IPS-20b (cell line): ENCODE measurements at regions not wholly inside any gene's neighbourhood (a gene's known extent, or its start where the extent isn't known, plus 50 kb on each side); places are given as distances from the start of the nearest gene placed in this dataset.
"Not testable (repeated sequence)": the region's sequence is repeated elsewhere in the genome, so short reads cannot be mapped to it uniquely, and the experiment has no call there.

ENCODE experiments used
- H3K27ac ChIP-seq: one replicate; pipeline ENCODE4 v1.5.1; 2013; ENCODE audit warnings: low read length
- H3K27me3 ChIP-seq: 2 replicates; pipeline ENCODE4 v1.6.1; 2013; ENCODE audit warnings: mild to moderate bottlenecking, low read length, inconsistent platforms; ENCODE audit not compliant: insufficient read depth
- H3K36me3 ChIP-seq: 2 replicates; pipeline ENCODE4 v1.6.1; 2013; ENCODE audit warnings: low read depth, mild to moderate bottlenecking, inconsistent platforms, low read length, moderate library complexity; ENCODE audit not compliant: insufficient read depth
- H3K4me1 ChIP-seq: 2 replicates; pipeline ENCODE4 v1.6.1; 2013; ENCODE audit warnings: mild to moderate bottlenecking, control low read depth, inconsistent platforms, low read length, moderate library complexity; ENCODE audit not compliant: insufficient read depth
- H3K4me3 ChIP-seq: 2 replicates; pipeline ENCODE4 v1.5.1; 2013; ENCODE audit warnings: mild to moderate bottlenecking, low read length, inconsistent platforms
- H3K9ac ChIP-seq: 2 replicates; pipeline ENCODE4 v1.6.1; 2013; ENCODE audit warnings: low read depth, mild to moderate bottlenecking, inconsistent platforms, low read length, moderate library complexity
- H3K9me3 ChIP-seq: 2 replicates; pipeline ENCODE4 v1.6.1; 2013; ENCODE audit warnings: mild to moderate bottlenecking, low read depth, low read length, inconsistent platforms; ENCODE audit not compliant: insufficient read depth

- H3K27ac ChIP-seq = no peak overlapping the region
- H3K9me3 ChIP-seq = peaks cover 4% of the 10 kb centered on the region; the same call in 1 of the 2 replicates
- H3K4me3 ChIP-seq = no peak overlapping the region
- no peaks in the 10 kb centered on the region for H3K36me3 ChIP-seq
- H3K27me3 ChIP-seq = no peaks in the 10 kb centered on the region
- no peaks in the 10 kb centered on the region for H3K4me1 ChIP-seq
- no peak overlapping the region for H3K9ac ChIP-seq
Measured at GRCh38 chr2:156947261-156947660, 310.2 kb upstream of the GALNT5 start.

GRCh38 chr2:156955701-156956100 lies 301.8 kb upstream of the GALNT5 start:
- Histone ChIP-seq H3K4me3 (no peak overlapping the region), H3K9me3 (peaks cover 26% of the 10 kb centered on the region; the same call in 1 of the 2 replicates), H3K27ac (no peak overlapping the region), H3K9ac (no peak overlapping the region), H3K4me1 (no peaks in the 10 kb centered on the region), H3K36me3 (no peaks in the 10 kb centered on the region), H3K27me3 (no peaks in the 10 kb centered on the region)

- H3K9ac ChIP-seq = no peak overlapping the region
- no peaks in the 10 kb centered on the region for H3K36me3 ChIP-seq
- H3K27ac ChIP-seq = no peak overlapping the region
- H3K4me1 ChIP-seq = no peaks in the 10 kb centered on the region
- H3K4me3 ChIP-seq = no peak overlapping the region
- H3K27me3 ChIP-seq = no peaks in the 10 kb centered on the region
- peaks cover 26% of the 10 kb centered on the region; the same call in 1 of the 2 replicates for H3K9me3 ChIP-seq
Measured at GRCh38 chr2:156956161-156956560, 301.3 kb upstream of the GALNT5 start.

- H3K27ac ChIP-seq = no peak overlapping the region
- no peak overlapping the region for H3K9ac ChIP-seq
- no peaks in the 10 kb centered on the region for H3K27me3 ChIP-seq
- peaks cover 22% of the 10 kb centered on the region; the same call in 1 of the 2 replicates for H3K9me3 ChIP-seq
- no peak overlapping the region for H3K4me3 ChIP-seq
- H3K4me1 ChIP-seq = no peaks in the 10 kb centered on the region
- H3K36me3 ChIP-seq = no peaks in the 10 kb centered on the region
Measured at GRCh38 chr2:156958374-156958773, 299.1 kb upstream of the GALNT5 start.

- no peaks in the 10 kb centered on the region for H3K4me1 ChIP-seq
- no peaks in the 10 kb centered on the region for H3K27me3 ChIP-seq
- no peak overlapping the region for H3K27ac ChIP-seq
- H3K36me3 ChIP-seq = no peaks in the 10 kb centered on the region
- no peak overlapping the region for H3K4me3 ChIP-seq
- peaks cover 22% of the 10 kb centered on the region; the same call in 1 of the 2 replicates for H3K9me3 ChIP-seq
- no peak overlapping the region for H3K9ac ChIP-seq
Measured at GRCh38 chr2:156959481-156959880, 298.0 kb upstream of the GALNT5 start.

- no peaks in the 10 kb centered on the region for H3K27me3 ChIP-seq
- H3K36me3 ChIP-seq = no peaks in the 10 kb centered on the region
- no peak overlapping the region for H3K9ac ChIP-seq
- H3K27ac ChIP-seq = no peak overlapping the region
- H3K9me3 ChIP-seq = no peaks in the 10 kb centered on the region
- H3K4me3 ChIP-seq = no peak overlapping the region
- no peaks in the 10 kb centered on the region for H3K4me1 ChIP-seq
Measured at GRCh38 chr2:156982615-156983014, 274.9 kb upstream of the GALNT5 start.

- no peaks in the 10 kb centered on the region for H3K9me3 ChIP-seq
- no peak overlapping the region for H3K27ac ChIP-seq
- H3K9ac ChIP-seq = no peak overlapping the region
- H3K27me3 ChIP-seq = no peaks in the 10 kb centered on the region
- H3K36me3 ChIP-seq = no peaks in the 10 kb centered on the region
- no peak overlapping the region for H3K4me3 ChIP-seq
- no peaks in the 10 kb centered on the region for H3K4me1 ChIP-seq
Measured at GRCh38 chr2:156986339-156986988, 271.0 kb upstream of the GALNT5 start.

GRCh38 chr2:156999661-157000060 lies 257.8 kb upstream of the GALNT5 start:
- no peak overlapping the region for H3K27ac ChIP-seq
- no peaks in the 10 kb centered on the region for H3K36me3 ChIP-seq
- H3K9me3 ChIP-seq = no peaks in the 10 kb centered on the region
- no peak overlapping the region for H3K9ac ChIP-seq
- no peaks in the 10 kb centered on the region for H3K4me1 ChIP-seq
- H3K4me3 ChIP-seq = no peak overlapping the region
- no peaks in the 10 kb centered on the region for H3K27me3 ChIP-seq

GRCh38 chr2:157004789-157005188 lies 252.7 kb upstream of the GALNT5 start:
- no peaks in the 10 kb centered on the region for H3K27me3 ChIP-seq
- no peaks in the 10 kb centered on the region for H3K9me3 ChIP-seq
- no peak overlapping the region for H3K27ac ChIP-seq
- no peaks in the 10 kb centered on the region for H3K4me1 ChIP-seq
- no peak overlapping the region for H3K4me3 ChIP-seq
- no peaks in the 10 kb centered on the region for H3K36me3 ChIP-seq
- H3K9ac ChIP-seq = no peak overlapping the region

- no peak overlapping the region for H3K9ac ChIP-seq
- no peaks in the 10 kb centered on the region for H3K4me1 ChIP-seq
- H3K36me3 ChIP-seq = no peaks in the 10 kb centered on the region
- H3K9me3 ChIP-seq = no peaks in the 10 kb centered on the region
- no peak overlapping the region for H3K4me3 ChIP-seq
- no peak overlapping the region for H3K27ac ChIP-seq
- H3K27me3 ChIP-seq = no peaks in the 10 kb centered on the region
Measured at GRCh38 chr2:157015015-157015575, 242.4 kb upstream of the GALNT5 start.

GRCh38 chr2:157023264-157023663 lies 234.2 kb upstream of the GALNT5 start:
- H3K36me3 ChIP-seq, H3K4me1 ChIP-seq, H3K9ac ChIP-seq, H3K4me3 ChIP-seq, H3K27me3 ChIP-seq, H3K27ac ChIP-seq: not testable (repeated sequence)
- H3K9me3 ChIP-seq = peaks cover 11% of the 10 kb centered on the region

GRCh38 chr2:157024129-157024528 lies 233.4 kb upstream of the GALNT5 start:
- H3K4me1 ChIP-seq = no peaks in the 10 kb centered on the region
- H3K9ac ChIP-seq = no peak overlapping the region
- H3K9me3 ChIP-seq = peaks cover 11% of the 10 kb centered on the region
- H3K4me3 ChIP-seq = no peak overlapping the region
- no peak overlapping the region for H3K27ac ChIP-seq
- no peaks in the 10 kb centered on the region for H3K27me3 ChIP-seq
- H3K36me3 ChIP-seq = no peaks in the 10 kb centered on the region
